B cell (primary cell): ENCODE measurements at regions not wholly inside any gene's neighbourhood (a gene's known extent, or its start where the extent isn't known, plus 50 kb on each side); places are given as distances from the start of the nearest gene placed in this dataset.

ENCODE experiments used
- EZH2 ChIP-seq: IDR thresholded peaks from 2 replicates; pipeline ENCODE4 v1.6.1; 2012; ENCODE audit warnings: borderline replicate concordance, low read depth, mild to moderate bottlenecking, moderate library complexity, low read length; ENCODE audit not compliant: insufficient read depth, poor library complexity, severe bottlenecking
- TF ChIP-seq, protein P1 (sequence below): fragments of 200-600 bp; IDR thresholded peaks from one replicate; pipeline ENCODE4 v1.8.0; 2022; ENCODE audit warnings: antibody characterized with exemption, mild to moderate bottlenecking

DNA sequence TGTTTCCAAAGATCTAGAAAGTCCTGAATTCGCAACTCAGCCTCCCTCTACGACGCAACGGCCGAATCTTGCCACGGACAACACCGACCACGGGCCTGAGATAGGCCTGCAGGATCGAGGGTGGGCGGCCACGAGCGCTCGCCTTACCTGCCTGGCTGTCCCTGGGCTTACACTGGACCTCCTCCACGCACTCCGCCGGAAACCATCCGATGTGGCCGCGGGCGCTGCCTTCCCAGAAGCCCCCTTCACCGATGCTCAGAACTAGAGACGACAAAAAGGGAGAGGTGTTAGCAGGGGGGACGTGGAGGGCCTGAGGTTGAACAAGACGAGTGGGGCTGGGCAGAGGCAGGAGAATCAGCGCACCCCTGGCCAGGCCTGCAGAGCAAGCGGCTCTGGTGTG is 400.0 kb downstream of the CTTN start:
- TF ChIP-seq, protein P1, sequence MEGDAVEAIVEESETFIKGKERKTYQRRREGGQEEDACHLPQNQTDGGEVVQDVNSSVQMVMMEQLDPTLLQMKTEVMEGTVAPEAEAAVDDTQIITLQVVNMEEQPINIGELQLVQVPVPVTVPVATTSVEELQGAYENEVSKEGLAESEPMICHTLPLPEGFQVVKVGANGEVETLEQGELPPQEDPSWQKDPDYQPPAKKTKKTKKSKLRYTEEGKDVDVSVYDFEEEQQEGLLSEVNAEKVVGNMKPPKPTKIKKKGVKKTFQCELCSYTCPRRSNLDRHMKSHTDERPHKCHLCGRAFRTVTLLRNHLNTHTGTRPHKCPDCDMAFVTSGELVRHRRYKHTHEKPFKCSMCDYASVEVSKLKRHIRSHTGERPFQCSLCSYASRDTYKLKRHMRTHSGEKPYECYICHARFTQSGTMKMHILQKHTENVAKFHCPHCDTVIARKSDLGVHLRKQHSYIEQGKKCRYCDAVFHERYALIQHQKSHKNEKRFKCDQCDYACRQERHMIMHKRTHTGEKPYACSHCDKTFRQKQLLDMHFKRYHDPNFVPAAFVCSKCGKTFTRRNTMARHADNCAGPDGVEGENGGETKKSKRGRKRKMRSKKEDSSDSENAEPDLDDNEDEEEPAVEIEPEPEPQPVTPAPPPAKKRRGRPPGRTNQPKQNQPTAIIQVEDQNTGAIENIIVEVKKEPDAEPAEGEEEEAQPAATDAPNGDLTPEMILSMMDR = no peak
- TF ChIP-seq EZH2 = no peak
